Loucy (cell line): ENCODE measurements at regions not wholly inside any gene's neighbourhood (a gene's known extent, or its start where the extent isn't known, plus 50 kb on each side); places are given as distances from the start of the nearest gene placed in this dataset.

ENCODE experiments used
- H2AFZ ChIP-seq: fragments of 200-600 bp; sonication (generic); 2 replicates; pipeline ENCODE4 v1.6.0; 2016; ENCODE audit warnings: antibody characterized with exemption, mild to moderate bottlenecking, low read length, moderate library complexity
- H3F3A ChIP-seq: fragments of 200-600 bp; 2 replicates; pipeline ENCODE4 v1.6.0; 2016; ENCODE audit warnings: antibody characterized with exemption, low read depth, mild to moderate bottlenecking
- H3K27me3 ChIP-seq: fragments of 200-600 bp; sonication (generic); 2 replicates; pipeline ENCODE4 v1.6.1; 2014; ENCODE audit warnings: low read length, mild to moderate bottlenecking; ENCODE audit not compliant: insufficient read depth, poor library complexity, severe bottlenecking
- H3K36me3 ChIP-seq: fragments of 200-600 bp; sonication (generic); 2 replicates; pipeline ENCODE4 v1.6.1; 2016; ENCODE audit warnings: low read length; ENCODE audit not compliant: insufficient read depth
- H3K4me1 ChIP-seq: fragments of 200-600 bp; sonication (generic); 2 replicates; pipeline ENCODE4 v1.5.1; 2014; ENCODE audit warnings: low read length, mild to moderate bottlenecking; ENCODE audit not compliant: insufficient read depth, poor library complexity, severe bottlenecking
- H3K4me2 ChIP-seq: fragments of 200-600 bp; sonication (generic); 2 replicates; pipeline ENCODE4 v1.6.0; 2014; ENCODE audit warnings: antibody characterized with exemption, low read length, low read depth, mild to moderate bottlenecking; ENCODE audit not compliant: poor library complexity, severe bottlenecking
- H3K4me3 ChIP-seq: fragments of 200-600 bp; sonication (generic); 2 replicates; pipeline ENCODE4 v1.5.1; 2014; ENCODE audit warnings: low read length, mild to moderate bottlenecking, mixed read lengths; ENCODE audit not compliant: poor library complexity, severe bottlenecking
- H3K79me2 ChIP-seq: fragments of 200-600 bp; sonication (generic); 2 replicates; pipeline ENCODE4 v1.6.1; 2014; ENCODE audit warnings: low read length; ENCODE audit not compliant: insufficient read depth
- H3K9ac ChIP-seq: fragments of 200-600 bp; sonication (generic); 2 replicates; pipeline ENCODE4 v1.6.0; 2014; ENCODE audit warnings: mild to moderate bottlenecking, low read depth, low read length, moderate library complexity; ENCODE audit not compliant: poor library complexity, severe bottlenecking
- H3K9me2 ChIP-seq: fragments of 200-600 bp; sonication (generic); replicated peaks from 2 replicates; pipeline ENCODE4 v1.6.1; 2016; ENCODE audit warnings: low read depth, low read length, mixed read lengths
- H3K9me3 ChIP-seq: fragments of 200-600 bp; sonication (generic); 2 replicates; pipeline ENCODE4 v1.6.1; 2014; ENCODE audit warnings: mild to moderate bottlenecking, antibody characterized with exemption, low read length, low read depth; ENCODE audit not compliant: insufficient read depth
- H4K20me1 ChIP-seq: fragments of 200-600 bp; sonication (generic); 2 replicates; pipeline ENCODE4 v1.6.0; 2014; ENCODE audit warnings: antibody characterized with exemption, low read length, mild to moderate bottlenecking; ENCODE audit not compliant: insufficient read depth, poor library complexity, severe bottlenecking
- EZH2phosphoT487 ChIP-seq: fragments of 200-600 bp; IDR thresholded peaks from 2 replicates; pipeline ENCODE4 v1.6.1; 2018; ENCODE audit warnings: antibody characterized with exemption, mild to moderate bottlenecking, moderate library complexity, borderline replicate concordance
- TF ChIP-seq, protein P1 (sequence below): fragments of 200-600 bp; sonication (generic); conservative IDR thresholded peaks from 2 replicates; pipeline ENCODE4 v1.5.1; 2014; ENCODE audit warnings: mild to moderate bottlenecking, antibody characterized with exemption, low read length

DNA sequence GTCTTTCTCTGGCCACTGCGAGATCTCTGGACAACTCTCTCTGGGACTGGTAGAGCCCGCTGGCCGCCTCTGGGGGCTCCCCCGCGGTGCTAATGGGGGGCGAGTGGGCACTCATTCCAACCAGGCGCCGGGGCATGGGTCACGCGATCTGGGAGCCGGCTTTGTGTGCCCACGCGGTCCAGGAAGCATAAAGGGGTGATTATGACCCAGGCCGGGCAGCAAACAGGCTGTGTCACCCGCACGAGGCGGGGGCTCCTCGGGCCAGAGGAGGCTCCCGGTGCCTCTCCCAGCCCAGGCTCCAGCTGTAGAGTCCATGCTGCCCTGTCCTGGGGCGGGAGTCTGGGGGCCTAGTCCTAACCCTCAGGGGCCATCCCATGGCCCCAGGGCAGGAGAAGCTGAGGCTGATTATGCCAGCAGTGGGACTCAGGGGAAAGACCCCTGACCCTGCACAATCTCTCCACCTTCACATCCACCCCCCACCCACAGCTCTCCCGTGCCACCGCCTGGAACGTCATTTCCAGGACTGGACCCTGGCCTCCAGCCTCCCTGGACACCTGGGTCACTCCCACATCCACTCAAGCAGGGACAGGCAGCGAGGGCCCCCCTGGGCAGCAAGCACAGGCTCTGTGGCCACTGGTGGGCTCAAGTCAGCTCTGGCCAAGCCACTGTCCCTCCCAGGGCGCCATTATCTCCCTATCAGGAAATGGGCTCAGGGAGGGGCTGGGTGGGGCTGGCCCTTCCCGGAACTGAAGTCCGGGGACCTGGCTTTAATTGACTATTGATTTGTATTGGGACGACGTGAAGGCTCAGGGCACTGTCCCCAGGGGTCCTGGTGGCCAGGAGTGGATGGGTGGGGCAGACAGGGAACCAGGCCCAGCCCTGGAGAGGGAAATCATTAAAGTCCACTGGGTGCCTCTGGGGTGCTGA, 50.0 kb downstream of the PTPRS start:
- no peaks in the 10 kb centered on the region for H3K27me3 ChIP-seq
- H3K4me3 ChIP-seq = no peak overlapping the region
- H3K9ac ChIP-seq = no peak overlapping the region
- H2AFZ ChIP-seq = no peak overlapping the region
- no peaks in the 10 kb centered on the region for H3K9me2 ChIP-seq
- H3K4me1 ChIP-seq = no peaks in the 10 kb centered on the region
- no peaks in the 10 kb centered on the region for H3K36me3 ChIP-seq
- no peak overlapping the region for H3K4me2 ChIP-seq
- H4K20me1 ChIP-seq = no peaks in the 10 kb centered on the region
- H3F3A ChIP-seq = no peaks in the 10 kb centered on the region
- H3K79me2 ChIP-seq = no peaks in the 10 kb centered on the region
- no peaks in the 10 kb centered on the region for H3K9me3 ChIP-seq
- TF ChIP-seq EZH2phosphoT487 = no peak
- TF ChIP-seq, protein P1, sequence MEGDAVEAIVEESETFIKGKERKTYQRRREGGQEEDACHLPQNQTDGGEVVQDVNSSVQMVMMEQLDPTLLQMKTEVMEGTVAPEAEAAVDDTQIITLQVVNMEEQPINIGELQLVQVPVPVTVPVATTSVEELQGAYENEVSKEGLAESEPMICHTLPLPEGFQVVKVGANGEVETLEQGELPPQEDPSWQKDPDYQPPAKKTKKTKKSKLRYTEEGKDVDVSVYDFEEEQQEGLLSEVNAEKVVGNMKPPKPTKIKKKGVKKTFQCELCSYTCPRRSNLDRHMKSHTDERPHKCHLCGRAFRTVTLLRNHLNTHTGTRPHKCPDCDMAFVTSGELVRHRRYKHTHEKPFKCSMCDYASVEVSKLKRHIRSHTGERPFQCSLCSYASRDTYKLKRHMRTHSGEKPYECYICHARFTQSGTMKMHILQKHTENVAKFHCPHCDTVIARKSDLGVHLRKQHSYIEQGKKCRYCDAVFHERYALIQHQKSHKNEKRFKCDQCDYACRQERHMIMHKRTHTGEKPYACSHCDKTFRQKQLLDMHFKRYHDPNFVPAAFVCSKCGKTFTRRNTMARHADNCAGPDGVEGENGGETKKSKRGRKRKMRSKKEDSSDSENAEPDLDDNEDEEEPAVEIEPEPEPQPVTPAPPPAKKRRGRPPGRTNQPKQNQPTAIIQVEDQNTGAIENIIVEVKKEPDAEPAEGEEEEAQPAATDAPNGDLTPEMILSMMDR = no peak

DNA sequence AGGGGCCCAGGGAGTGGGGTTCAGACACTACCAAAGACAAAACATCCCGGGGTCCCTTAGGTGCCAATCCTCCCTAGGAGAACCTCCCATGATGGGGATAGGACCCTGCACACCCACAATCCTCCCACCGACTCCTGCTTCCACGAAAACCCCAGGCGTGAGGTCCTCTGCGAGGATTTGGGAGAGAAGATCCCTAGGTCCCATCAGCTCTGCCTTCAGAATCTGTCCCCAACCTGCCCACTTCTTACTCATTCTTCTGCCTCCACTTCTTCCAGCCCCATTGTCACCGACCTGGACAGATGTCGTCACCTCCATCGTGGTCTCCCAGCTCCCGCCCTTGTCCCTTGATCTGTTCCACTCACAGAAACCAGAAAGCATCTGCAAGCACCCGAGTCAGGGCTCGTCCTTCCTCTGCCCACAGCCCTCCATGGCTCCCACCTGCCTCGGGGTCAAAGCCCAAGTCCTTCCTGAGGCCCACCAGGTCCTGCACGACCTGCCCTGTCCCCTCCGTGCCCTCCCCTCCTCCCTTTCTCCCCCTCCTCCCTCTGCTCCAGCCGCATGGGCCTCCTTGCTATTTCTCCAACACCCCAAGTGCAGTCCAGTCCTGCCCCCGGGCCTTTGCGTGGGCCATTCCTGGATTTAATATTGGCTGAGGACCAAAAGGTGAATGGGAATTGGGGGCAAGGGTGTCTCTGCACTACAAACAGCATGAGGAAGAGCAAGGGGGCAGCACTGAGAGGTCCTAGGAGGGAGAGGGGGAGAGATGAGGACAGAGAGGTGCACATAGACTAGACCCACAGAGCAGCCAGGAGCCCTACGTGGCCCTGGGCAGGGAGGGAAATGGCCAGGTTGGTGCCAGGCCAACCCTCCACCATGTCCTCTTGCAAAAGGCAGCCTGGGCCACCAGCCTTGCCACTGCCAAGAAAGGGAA, 51.3 kb downstream of the PTPRS start:
- TF ChIP-seq EZH2phosphoT487 = no peak
- TF ChIP-seq, protein P1 = no peak; the same call in 1 of the 2 replicates
- no peaks in the 10 kb centered on the region for H3K9me3 ChIP-seq
- H4K20me1 ChIP-seq = no peaks in the 10 kb centered on the region
- H3F3A ChIP-seq = no peaks in the 10 kb centered on the region
- no peaks in the 10 kb centered on the region for H3K79me2 ChIP-seq
- H2AFZ ChIP-seq = no peak overlapping the region
- no peaks in the 10 kb centered on the region for H3K36me3 ChIP-seq
- H3K4me2 ChIP-seq = no peak overlapping the region
- H3K4me1 ChIP-seq = no peaks in the 10 kb centered on the region
- H3K4me3 ChIP-seq = no peak overlapping the region
- H3K27me3 ChIP-seq = no peaks in the 10 kb centered on the region
- H3K9ac ChIP-seq = no peak overlapping the region
- no peaks in the 10 kb centered on the region for H3K9me2 ChIP-seq

DNA sequence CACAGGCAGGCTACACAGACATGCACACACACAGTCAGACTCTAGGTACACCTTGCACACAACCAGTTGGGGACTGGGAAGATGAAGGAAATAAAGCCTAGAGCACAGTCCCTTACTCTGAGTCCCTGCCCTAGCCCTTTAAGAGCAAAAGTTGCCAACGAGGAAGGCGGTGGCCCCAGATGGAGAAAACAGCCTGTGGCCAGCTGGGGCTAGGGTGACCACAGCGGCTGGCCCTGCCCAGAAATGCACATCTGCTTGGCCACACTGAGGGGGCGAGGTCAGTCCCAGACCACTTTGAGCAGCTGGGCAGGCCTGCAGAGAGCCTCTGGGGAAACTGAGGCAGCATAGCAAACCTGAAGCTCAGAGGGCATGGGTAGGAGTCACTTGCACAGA, 52.3 kb downstream of the PTPRS start:
- Histone ChIP-seq H2AFZ (no peak overlapping the region), H4K20me1 (no peaks in the 10 kb centered on the region), H3K79me2 (no peaks in the 10 kb centered on the region), H3K4me1 (no peaks in the 10 kb centered on the region), H3K9me2 (no peaks in the 10 kb centered on the region), H3K4me3 (no peak overlapping the region), H3F3A (no peaks in the 10 kb centered on the region), H3K27me3 (no peaks in the 10 kb centered on the region), H3K9me3 (no peaks in the 10 kb centered on the region), H3K9ac (no peak overlapping the region), H3K4me2 (no peak overlapping the region), H3K36me3 (no peaks in the 10 kb centered on the region)
- TF ChIP-seq, protein P1 = no peak
- no peak for TF ChIP-seq EZH2phosphoT487
